ENCODE measurements at regions not wholly inside any gene's neighbourhood (a gene's known extent, or its start where the extent isn't known, plus 50 kb on each side); places are given as distances from the start of the nearest gene placed in this dataset.

- TF ChIP-seq POLR2A (IDR thresholded peaks at IDR 0.05; ENCODE audit: low read length), result no peak
- TF ChIP-seq GATA1 (IDR thresholded peaks at IDR 0.05; ENCODE audit: low read depth, low read length), result no peak
Observed at GRCh38 chr12:114473717-114474116, 67.8 kb upstream of the TBX5 start.

Measured in erythroblast (primary cell).